Hepatocyte (in vitro differentiated cells): ENCODE measurements at regions not wholly inside any gene's neighbourhood (a gene's known extent, or its start where the extent isn't known, plus 50 kb on each side); places are given as distances from the start of the nearest gene placed in this dataset.

Source experiments
- DNase-seq: peaks from one replicate; pipeline ENCODE4 v3.0.0-alpha.2; 2016; ENCODE audit warnings: low spot score
- H2AFZ ChIP-seq: fragments of 200-600 bp; sonication (generic); 2 replicates; pipeline ENCODE4 v1.6.0; 2016; ENCODE audit warnings: antibody characterized with exemption, mild to moderate bottlenecking
- H3K27ac ChIP-seq: fragments of 200-600 bp; sonication (generic); 2 replicates; pipeline ENCODE4 v1.5.1; 2016; ENCODE audit warnings: mild to moderate bottlenecking
- H3K27me3 ChIP-seq: fragments of 200-600 bp; sonication (generic); 2 replicates; pipeline ENCODE4 v1.6.1; 2016
- H3K36me3 ChIP-seq: fragments of 200-600 bp; sonication (generic); replicated peaks from 2 replicates; pipeline ENCODE4 v1.5.1; 2016; ENCODE audit warnings: low read depth; ENCODE audit not compliant: insufficient read depth
- H3K4me1 ChIP-seq: fragments of 200-600 bp; sonication (generic); 2 replicates; pipeline ENCODE4 v1.5.1; 2016; ENCODE audit warnings: mild to moderate bottlenecking, moderate library complexity; ENCODE audit not compliant: insufficient read depth
- H3K4me2 ChIP-seq: fragments of 200-600 bp; sonication (generic); 2 replicates; pipeline ENCODE4 v1.6.0; 2016
- H3K4me3 ChIP-seq: fragments of 200-600 bp; sonication (generic); 2 replicates; pipeline ENCODE4 v1.5.1; 2016; ENCODE audit warnings: mild to moderate bottlenecking
- H3K79me2 ChIP-seq: fragments of 200-600 bp; sonication (generic); 2 replicates; pipeline ENCODE4 v1.6.0; 2017; ENCODE audit warnings: mild to moderate bottlenecking
- H3K9me2 ChIP-seq: fragments of 200-600 bp; sonication (generic); replicated peaks from 2 replicates; pipeline ENCODE4 v1.6.0; 2017; ENCODE audit warnings: mild to moderate bottlenecking; ENCODE audit not compliant: insufficient read depth
- H3K9me3 ChIP-seq: fragments of 200-600 bp; sonication (generic); 2 replicates; pipeline ENCODE4 v1.5.1; 2016; ENCODE audit warnings: low read depth, mild to moderate bottlenecking
- H4K20me1 ChIP-seq: fragments of 200-600 bp; sonication (generic); 2 replicates; pipeline ENCODE4 v1.6.0; 2016; ENCODE audit warnings: mild to moderate bottlenecking; ENCODE audit not compliant: insufficient read depth, poor library complexity, severe bottlenecking
- EZH2 ChIP-seq: fragments of 200-600 bp; sonication (generic); IDR thresholded peaks from 2 replicates; pipeline ENCODE4 v1.6.1; 2016; ENCODE audit warnings: antibody characterized with exemption, mild to moderate bottlenecking, borderline replicate concordance
- EZH2phosphoT487 ChIP-seq: fragments of 200-600 bp; sonication (generic); IDR thresholded peaks from one replicate; pipeline ENCODE4 v1.6.1; 2018; ENCODE audit warnings: antibody characterized with exemption, mild to moderate bottlenecking, low read depth, moderate library complexity; ENCODE audit not compliant: unreplicated experiment, severe bottlenecking
- WGBS: methylation state at CpG from one replicate; pipeline ENCODE4 v1.1.6; 2016; ENCODE audit warnings: low lambda C conversion rate; ENCODE audit errors: missing lambda C conversion rate; 5-methylcytosine and 5-hydroxymethylcytosine counted together
- TF ChIP-seq, protein P1 (sequence below): fragments of 200-600 bp; sonication (generic); IDR thresholded peaks from 2 replicates; pipeline ENCODE4 v1.5.1; 2016; ENCODE audit warnings: antibody characterized with exemption, mild to moderate bottlenecking; ENCODE audit not compliant: poor library complexity

DNA sequence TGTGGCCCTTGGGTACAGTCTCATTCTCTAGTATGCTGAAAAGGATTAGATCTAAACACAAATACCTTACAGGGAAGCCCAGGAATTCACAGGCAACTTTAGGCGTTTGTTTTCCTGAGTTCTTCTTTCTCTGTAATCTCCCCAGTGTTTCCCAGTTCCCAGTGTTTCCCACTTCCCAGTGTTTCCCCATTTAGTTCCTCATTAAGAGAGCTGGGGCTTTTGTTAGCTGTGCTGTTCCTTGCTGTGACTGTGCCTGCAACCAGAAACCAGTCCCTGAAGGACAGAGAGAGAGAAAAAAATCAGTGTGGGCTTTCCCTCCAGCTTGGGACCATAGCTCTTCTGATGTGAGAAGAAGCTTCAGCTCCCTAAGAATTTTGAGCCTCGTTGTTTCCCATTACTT, 802.9 kb upstream of the COBL start:
- Histone ChIP-seq H3K36me3 (no peaks in the 10 kb centered on the region), H3K79me2 (no peaks in the 10 kb centered on the region), H3K27ac (no peak overlapping the region), H3K9me2 (no peaks in the 10 kb centered on the region), H3K4me2 (no peak overlapping the region), H3K27me3 (no peaks in the 10 kb centered on the region), H2AFZ (no peak overlapping the region), H4K20me1 (no peaks in the 10 kb centered on the region), H3K4me3 (no peak overlapping the region), H3K4me1 (peaks cover 3% of the 10 kb centered on the region), H3K9me3 (no peaks in the 10 kb centered on the region)
- 23% methylated on average over 2 of the region's 2 CpGs for WGBS
- no peak for DNase-seq
- no peak for TF ChIP-seq EZH2phosphoT487
- TF ChIP-seq, protein P1, sequence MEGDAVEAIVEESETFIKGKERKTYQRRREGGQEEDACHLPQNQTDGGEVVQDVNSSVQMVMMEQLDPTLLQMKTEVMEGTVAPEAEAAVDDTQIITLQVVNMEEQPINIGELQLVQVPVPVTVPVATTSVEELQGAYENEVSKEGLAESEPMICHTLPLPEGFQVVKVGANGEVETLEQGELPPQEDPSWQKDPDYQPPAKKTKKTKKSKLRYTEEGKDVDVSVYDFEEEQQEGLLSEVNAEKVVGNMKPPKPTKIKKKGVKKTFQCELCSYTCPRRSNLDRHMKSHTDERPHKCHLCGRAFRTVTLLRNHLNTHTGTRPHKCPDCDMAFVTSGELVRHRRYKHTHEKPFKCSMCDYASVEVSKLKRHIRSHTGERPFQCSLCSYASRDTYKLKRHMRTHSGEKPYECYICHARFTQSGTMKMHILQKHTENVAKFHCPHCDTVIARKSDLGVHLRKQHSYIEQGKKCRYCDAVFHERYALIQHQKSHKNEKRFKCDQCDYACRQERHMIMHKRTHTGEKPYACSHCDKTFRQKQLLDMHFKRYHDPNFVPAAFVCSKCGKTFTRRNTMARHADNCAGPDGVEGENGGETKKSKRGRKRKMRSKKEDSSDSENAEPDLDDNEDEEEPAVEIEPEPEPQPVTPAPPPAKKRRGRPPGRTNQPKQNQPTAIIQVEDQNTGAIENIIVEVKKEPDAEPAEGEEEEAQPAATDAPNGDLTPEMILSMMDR = no peak
- TF ChIP-seq EZH2 = no peak

DNA sequence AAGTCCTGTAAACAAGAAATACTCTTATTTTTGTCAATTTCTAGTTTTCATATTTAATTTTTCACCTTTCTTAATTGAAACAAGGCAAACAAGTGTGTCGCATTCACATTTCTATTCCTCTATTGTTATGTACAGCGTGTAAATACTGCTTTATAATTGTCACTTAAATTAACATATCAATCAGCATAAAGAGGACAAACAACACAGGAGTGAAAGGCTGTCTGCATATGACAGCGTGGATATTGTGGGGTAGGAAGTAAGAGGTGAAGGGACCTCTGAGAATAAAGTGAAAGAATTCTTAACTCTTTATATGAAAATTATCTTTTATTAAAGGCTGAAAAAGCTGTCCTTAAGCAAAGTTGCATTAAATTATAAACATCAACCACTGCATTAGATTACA, 797.9 kb upstream of the COBL start:
- H3K4me1 ChIP-seq = no peaks in the 10 kb centered on the region
- TF ChIP-seq, protein P1 = no peak
- TF ChIP-seq EZH2phosphoT487 = no peak
- TF ChIP-seq EZH2 = no peak
- H4K20me1 ChIP-seq = no peaks in the 10 kb centered on the region
- no peak overlapping the region for H3K27ac ChIP-seq
- H3K27me3 ChIP-seq = no peaks in the 10 kb centered on the region
- H3K9me3 ChIP-seq = no peaks in the 10 kb centered on the region
- 80% methylated on average over 3 of the region's 3 CpGs for WGBS
- no peak for DNase-seq
- H3K4me2 ChIP-seq = no peak overlapping the region
- no peaks in the 10 kb centered on the region for H3K9me2 ChIP-seq
- H2AFZ ChIP-seq = no peak overlapping the region
- no peaks in the 10 kb centered on the region for H3K79me2 ChIP-seq
- no peaks in the 10 kb centered on the region for H3K36me3 ChIP-seq
- H3K4me3 ChIP-seq = no peak overlapping the region

DNA sequence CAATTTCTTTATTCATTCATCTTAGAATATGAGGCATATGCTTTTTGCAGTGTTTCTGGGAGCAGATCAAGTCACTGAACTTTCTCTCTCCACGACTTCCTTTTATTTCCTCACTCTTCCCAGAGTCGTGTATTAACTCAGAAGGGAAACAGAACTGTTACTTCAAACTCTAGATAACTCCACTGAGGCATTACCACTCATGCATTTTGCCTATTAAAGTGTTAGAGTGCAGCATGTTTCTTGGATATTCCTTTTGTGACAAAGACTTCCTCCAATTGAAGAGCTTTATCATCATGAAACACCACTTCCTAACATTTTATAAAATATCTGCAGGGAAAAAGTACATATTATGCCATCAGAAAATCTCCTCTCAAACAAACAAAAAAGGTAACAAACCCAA, 797.4 kb upstream of the COBL start:
- Histone ChIP-seq H3K9me3 (no peaks in the 10 kb centered on the region), H3K36me3 (no peaks in the 10 kb centered on the region), H2AFZ (no peak overlapping the region), H3K9me2 (no peaks in the 10 kb centered on the region), H3K4me2 (no peak overlapping the region), H3K4me3 (no peak overlapping the region), H3K79me2 (no peaks in the 10 kb centered on the region), H3K27ac (no peak overlapping the region), H3K4me1 (no peaks in the 10 kb centered on the region), H4K20me1 (no peaks in the 10 kb centered on the region), H3K27me3 (no peaks in the 10 kb centered on the region)
- 33% methylated on average over 2 of the region's 2 CpGs for WGBS
- DNase-seq = no peak
- TF ChIP-seq EZH2phosphoT487 (no peak), EZH2 (no peak)
- TF ChIP-seq, protein P1 = no peak

DNA sequence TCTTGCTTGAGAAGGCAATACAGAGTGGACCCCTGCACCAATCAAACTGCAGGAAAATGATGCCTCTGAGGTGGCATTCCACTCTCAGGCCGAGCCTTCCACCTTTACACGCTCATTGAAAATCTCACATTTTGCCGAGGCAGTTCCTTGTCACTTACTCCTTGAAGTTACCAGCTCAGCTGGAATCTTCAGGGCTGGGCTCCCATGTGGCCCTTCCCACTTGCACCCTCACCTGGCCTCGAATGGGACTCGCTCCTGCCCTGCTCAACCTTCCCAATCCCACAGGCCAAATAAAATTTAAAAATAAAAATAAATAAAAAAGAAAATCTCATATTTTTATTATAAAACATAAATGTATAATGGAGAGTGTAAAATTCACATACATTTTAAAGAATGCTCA, 790.7 kb upstream of the COBL start:
- no peak for TF ChIP-seq EZH2phosphoT487
- TF ChIP-seq EZH2 = no peak
- TF ChIP-seq, protein P1 = no peak
- Histone ChIP-seq H3K4me3 (no peak overlapping the region), H3K4me2 (no peak overlapping the region), H3K9me3 (no peaks in the 10 kb centered on the region), H2AFZ (no peak overlapping the region), H3K27me3 (no peaks in the 10 kb centered on the region), H3K36me3 (no peaks in the 10 kb centered on the region), H3K9me2 (no peaks in the 10 kb centered on the region), H3K4me1 (no peaks in the 10 kb centered on the region), H3K27ac (no peak overlapping the region), H3K79me2 (no peaks in the 10 kb centered on the region), H4K20me1 (no peaks in the 10 kb centered on the region)
- WGBS = 83% methylated on average over 5 of the region's 5 CpGs
- no peak for DNase-seq
